GM19043 (cell line): ENCODE measurements at regions not wholly inside any gene's neighbourhood (a gene's known extent, or its start where the extent isn't known, plus 50 kb on each side); places are given as distances from the start of the nearest gene placed in this dataset.

ENCODE experiments used
- ATAC-seq: cut with Tn5 transposase; IDR thresholded peaks from one replicate; pipeline ENCODE4 v1.9.1; 2021; ENCODE audit warnings: low read depth; ENCODE audit not compliant: unreplicated experiment

DNA sequence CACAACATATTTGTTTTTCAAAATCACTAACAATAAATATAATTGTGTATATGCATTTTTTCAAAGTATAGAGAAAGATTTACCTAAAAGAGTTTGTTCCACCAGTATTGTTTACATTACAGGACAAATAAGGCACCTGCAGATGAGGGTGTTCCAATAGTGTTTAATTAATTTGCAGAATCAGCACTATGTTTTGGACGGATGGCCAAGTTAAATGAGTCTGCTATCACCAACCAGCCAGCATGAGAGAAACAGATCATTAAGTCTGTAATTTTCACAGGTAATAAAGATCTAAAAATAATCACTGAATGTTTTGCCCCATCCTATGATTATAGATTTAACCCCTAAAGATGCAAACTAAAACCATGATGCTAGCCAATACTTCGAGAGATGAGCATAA lies 2247.0 kb downstream of the NCAM2 start:
- ATAC-seq = no peak

DNA sequence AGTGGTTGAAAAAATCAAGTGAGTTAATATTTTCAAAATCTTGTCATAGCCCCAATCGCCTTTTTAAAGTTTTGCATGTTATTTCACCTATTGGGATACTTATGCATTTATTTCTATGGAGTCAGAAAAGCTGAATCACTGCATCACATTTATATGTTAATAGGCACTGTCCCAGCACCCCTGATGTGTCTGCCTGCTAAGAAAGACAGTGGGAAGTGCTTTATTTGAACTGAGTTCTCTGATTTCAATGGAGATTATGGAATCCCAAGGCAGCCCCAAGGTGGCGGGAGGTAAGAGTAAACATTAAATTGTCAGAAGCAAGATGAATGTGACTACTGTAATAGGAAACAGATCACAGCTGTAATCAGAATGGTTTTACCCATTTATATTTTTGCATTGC lies 2225.7 kb downstream of the NCAM2 start:
- ATAC-seq = no peak

DNA sequence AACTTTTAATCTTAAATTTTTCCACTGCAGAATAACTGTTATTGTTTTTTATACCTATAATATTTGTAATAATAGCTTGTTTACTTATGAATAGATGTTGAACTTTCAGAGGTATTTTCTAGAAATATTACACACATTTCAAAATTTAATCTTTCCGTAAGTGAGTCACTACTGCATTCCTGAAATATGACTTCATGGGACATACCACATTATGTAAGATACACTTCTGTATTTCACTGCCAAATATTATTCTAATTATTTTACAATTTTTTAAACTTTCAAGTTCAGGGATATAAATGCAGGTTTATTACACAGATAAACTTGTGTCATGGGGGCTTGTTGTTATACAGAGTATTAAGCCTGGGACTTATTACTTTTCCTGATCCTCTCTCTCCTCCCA lies 2220.5 kb downstream of the NCAM2 start:
- ATAC-seq = no peak

DNA sequence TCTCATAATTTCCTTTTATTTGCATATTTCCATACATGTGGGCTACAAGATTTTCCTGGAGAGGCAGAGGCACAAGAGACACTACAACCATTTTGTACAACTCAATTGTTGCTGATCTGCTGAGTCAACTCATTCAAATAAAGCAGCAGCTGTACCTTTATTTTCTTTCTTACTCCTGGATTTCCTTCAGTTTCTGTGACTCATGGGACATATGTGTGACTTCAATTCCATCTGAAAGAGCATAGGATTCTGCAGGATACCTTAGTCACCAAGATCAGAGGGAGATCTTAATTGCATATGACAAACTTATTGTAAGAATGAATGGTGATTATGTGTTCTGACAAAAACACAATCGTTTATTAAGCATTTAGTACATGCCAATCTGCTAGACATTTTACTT lies 2219.4 kb downstream of the NCAM2 start:
- ATAC-seq = no peak

DNA sequence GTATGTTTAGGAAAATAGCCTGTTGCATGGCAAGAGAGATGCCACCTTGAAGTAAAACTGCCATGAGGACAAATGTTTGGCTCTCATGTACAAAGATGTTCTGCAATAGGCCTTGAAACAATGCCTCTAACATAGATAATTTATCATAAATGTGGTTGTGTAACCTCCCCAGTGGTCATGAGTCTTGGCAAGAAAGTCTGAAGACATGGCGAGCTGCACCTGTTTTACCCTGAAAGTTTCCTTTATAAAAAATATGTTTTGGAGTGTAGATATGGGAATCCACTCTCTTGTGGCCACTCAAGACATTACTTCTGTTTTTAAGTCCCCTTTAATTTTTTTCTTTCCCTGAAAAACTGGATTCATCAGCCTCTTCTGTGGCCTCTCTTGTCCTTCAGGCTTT lies 2217.1 kb downstream of the NCAM2 start:
- ATAC-seq = no peak
